Coronary artery (tissue), 2 donors: ENCODE measurements at regions not wholly inside any gene's neighbourhood (a gene's known extent, or its start where the extent isn't known, plus 50 kb on each side); places are given as distances from the start of the nearest gene placed in this dataset.
"Not testable (repeated sequence)": the region's sequence is repeated elsewhere in the genome, so short reads cannot be mapped to it uniquely, and the experiment has no call there.

Experiments
- DNase-seq: peaks from one replicate; pipeline ENCODE4 v3.0.0-alpha.2; 2017; ENCODE audit warnings: low spot score
- H3K27ac ChIP-seq, 2 donors: fragments of 200-600 bp; sonication (generic); one replicate each; pipeline ENCODE4 v1.5.1; 2016 to 2019
- H3K4me3 ChIP-seq: fragments of 200-600 bp; sonication (generic); 2 replicates; pipeline ENCODE4 v1.5.1; 2016; ENCODE audit warnings: mild to moderate bottlenecking, moderate library complexity
- CTCF ChIP-seq: fragments of 200-600 bp; sonication (generic); IDR thresholded peaks from one replicate; pipeline ENCODE4 v1.5.1; 2019; ENCODE audit warnings: antibody characterized with exemption

DNA sequence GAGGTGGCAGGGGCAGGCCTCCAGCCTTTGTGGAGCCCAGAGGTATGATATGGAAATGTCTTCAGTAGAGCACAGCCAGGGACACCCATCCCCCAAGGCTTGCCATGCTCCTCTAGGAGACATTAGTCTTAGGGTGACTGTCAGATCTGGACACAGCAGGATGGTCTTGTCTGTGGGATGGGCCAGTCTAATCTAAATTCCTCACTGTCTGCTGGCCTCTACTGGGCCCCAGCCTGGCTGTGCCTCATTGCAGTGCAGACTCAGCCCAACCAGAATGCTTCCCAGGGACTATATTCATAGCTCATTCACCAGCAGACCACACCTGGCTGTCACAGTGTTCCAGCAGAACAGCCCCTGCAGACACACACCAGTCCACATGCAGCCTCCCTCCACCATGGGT, 129.5 kb upstream of the MRPS30 start:
- no peak for TF ChIP-seq CTCF
- no peak for DNase-seq
- Histone ChIP-seq H3K4me3 (no peak overlapping the region), H3K27ac (no peak overlapping the region)

DNA sequence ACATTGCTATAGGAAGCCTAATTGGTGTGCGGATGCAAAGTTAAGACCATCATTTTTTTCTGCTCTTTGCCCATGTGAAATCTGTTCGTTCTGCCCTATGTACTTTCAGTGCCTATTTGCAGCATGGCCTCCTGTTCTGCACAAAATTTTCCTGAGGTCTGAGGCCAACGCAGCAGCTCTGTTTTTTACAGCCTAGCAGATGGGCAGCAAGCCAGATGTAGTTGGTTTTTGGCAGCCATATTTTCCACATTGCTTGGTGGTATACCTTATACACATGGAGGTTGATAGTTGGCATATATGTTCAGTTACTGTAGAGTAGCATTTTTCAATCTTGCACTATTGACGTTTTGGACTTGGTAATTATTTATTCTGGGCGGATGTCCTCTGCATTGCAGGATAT, 133.5 kb upstream of the MRPS30 start:
- H3K4me3 ChIP-seq = no peak overlapping the region
- no peak overlapping the region for H3K27ac ChIP-seq
- DNase-seq = no peak
- no peak for TF ChIP-seq CTCF

- no peak overlapping the region for H3K4me3 ChIP-seq
- DNase-seq = no peak
- H3K27ac ChIP-seq = no peak overlapping the region
- TF ChIP-seq CTCF = no peak
These were observed 134.3 kb upstream of the MRPS30 start for GRCh38 chr5:44674461-44674860.

DNA sequence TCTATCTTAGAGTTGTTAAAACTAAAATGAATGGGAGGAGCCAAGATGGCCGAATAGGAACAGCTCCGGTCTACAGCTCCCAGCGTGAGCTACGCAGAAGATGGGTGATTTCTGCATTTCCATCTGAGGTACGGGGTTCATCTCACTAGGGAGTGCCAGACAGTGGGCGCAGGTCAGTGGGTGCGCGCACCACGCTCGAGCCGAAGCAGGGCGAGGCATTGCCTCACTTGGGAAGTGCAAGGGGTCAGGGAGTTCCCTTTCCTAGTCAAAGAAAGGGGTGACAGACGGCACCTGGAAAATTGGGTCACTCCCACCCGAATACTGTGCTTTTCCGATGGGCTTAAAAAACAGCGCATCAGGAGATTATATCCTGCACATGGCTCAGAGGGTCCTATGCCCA, 140.3 kb upstream of the MRPS30 start:
- not testable (repeated sequence) for H3K27ac ChIP-seq, H3K4me3 ChIP-seq, DNase-seq

- no peak for DNase-seq
- H3K4me3 ChIP-seq = no peak overlapping the region
- no peak overlapping the region for H3K27ac ChIP-seq
These were observed 143.5 kb upstream of the MRPS30 start for GRCh38 chr5:44665101-44665701.

GRCh38 chr5:44664711-44665100, 144.0 kb upstream of the MRPS30 start:
- H3K27ac ChIP-seq = no peak overlapping the region
- no peak overlapping the region for H3K4me3 ChIP-seq
- no peak for DNase-seq
- TF ChIP-seq CTCF = no peak

More at GRCh38 chr5:44665101-44665701, 143.5 kb upstream of the MRPS30 start:
- TF ChIP-seq CTCF = no peak

DNA sequence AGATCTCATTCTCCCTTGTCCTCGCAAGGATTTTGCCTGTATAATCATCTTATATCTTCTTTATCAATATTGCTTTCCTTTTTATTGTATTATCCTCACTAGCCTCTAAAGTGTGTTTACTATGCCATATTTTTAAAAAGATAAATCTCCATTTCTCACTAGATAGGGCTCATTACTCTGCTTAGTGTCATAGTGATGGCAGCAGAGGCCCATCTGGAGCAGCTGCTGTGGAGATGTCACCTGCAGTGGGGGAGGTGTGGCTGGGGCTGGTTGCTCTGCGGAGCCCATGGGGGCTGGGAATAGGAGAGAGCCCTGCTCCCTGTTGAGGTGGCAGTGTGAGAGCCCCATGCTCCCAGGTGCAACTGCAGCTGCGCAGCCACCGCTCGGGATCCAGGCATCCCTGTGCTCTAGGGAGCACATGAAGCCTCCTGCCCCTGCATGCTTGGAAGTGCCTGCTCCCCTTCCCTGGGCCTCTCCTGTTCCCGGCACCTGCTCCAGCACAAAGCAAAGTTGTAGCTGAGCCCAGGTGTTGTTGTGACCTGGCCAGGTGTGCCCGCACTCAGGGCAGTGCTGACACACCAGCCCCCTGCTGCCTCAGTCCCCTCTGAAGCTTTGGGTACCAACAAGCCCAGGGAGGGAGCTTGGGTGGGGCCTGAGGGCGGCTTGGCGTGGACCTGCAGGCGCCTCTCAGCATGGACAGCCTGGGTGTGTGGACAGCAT, 144.6 kb upstream of the MRPS30 start:
- no peak for TF ChIP-seq CTCF
- no peak overlapping the region for H3K4me3 ChIP-seq
- H3K27ac ChIP-seq = no peak overlapping the region
- DNase-seq = no peak
